M059J (cell line): ENCODE measurements at regions not wholly inside any gene's neighbourhood (a gene's known extent, or its start where the extent isn't known, plus 50 kb on each side); places are given as distances from the start of the nearest gene placed in this dataset.
A peak's percentile ranks its signal among the peaks of the same experiment; 100 is the strongest.

Source experiments
- DNase-seq: peaks from one replicate; pipeline ENCODE4 v3.0.0-alpha.2; 2012; ENCODE audit warnings: low read depth

GRCh38 chr10:109203646-109204353, 719.5 kb downstream of the XPNPEP1 start:
- DNase-seq, result no peak

- no peak for DNase-seq
Measured at GRCh38 chr10:109202111-109202510, 721.2 kb downstream of the XPNPEP1 start.

GRCh38 chr10:109200646-109201045, 722.7 kb downstream of the XPNPEP1 start:
- no peak for DNase-seq

- DNase-seq, result no peak
Measured at GRCh38 chr10:109191823-109192222, 731.5 kb downstream of the XPNPEP1 start.

GRCh38 chr10:109191341-109191740, 732.0 kb downstream of the XPNPEP1 start:
- no peak for DNase-seq

- DNase-seq, result no peak
Measured at GRCh38 chr10:109187677-109188076, 735.6 kb downstream of the XPNPEP1 start.

- peak; percentile 50 for DNase-seq
Measured at GRCh38 chr10:109183366-109183765, 739.9 kb downstream of the XPNPEP1 start.

- no peak for DNase-seq
Measured at GRCh38 chr10:109178591-109178990, 744.7 kb downstream of the XPNPEP1 start.

GRCh38 chr10:109174526-109174925, 748.8 kb downstream of the XPNPEP1 start:
- DNase-seq, result no peak

GRCh38 chr10:109173937-109174336, 749.4 kb downstream of the XPNPEP1 start:
- no peak for DNase-seq

- DNase-seq, result no peak
Measured at GRCh38 chr10:109173121-109173520, 750.2 kb downstream of the XPNPEP1 start.

- peak; percentile 22 for DNase-seq
Measured at GRCh38 chr10:109166935-109167334, 756.4 kb downstream of the XPNPEP1 start.

GRCh38 chr10:109159351-109159750, 764.0 kb downstream of the XPNPEP1 start:
- DNase-seq, result no peak

GRCh38 chr10:109156396-109156795, 766.9 kb downstream of the XPNPEP1 start:
- DNase-seq, result no peak

GRCh38 chr10:109149666-109150350, 773.5 kb downstream of the XPNPEP1 start:
- no peak for DNase-seq

GRCh38 chr10:109127363-109127762, 795.9 kb downstream of the XPNPEP1 start:
- DNase-seq, result no peak

GRCh38 chr10:109126541-109126940, 796.8 kb downstream of the XPNPEP1 start:
- no peak for DNase-seq

GRCh38 chr10:109126016-109126415, 797.3 kb downstream of the XPNPEP1 start:
- peak; percentile 12 for DNase-seq

- no peak for DNase-seq
Measured at GRCh38 chr10:109115179-109115578, 808.1 kb downstream of the XPNPEP1 start.

GRCh38 chr10:109114579-109114978, 808.7 kb downstream of the XPNPEP1 start:
- peak; percentile 22 for DNase-seq

- no peak for DNase-seq
Measured at GRCh38 chr10:109106604-109107003, 816.7 kb downstream of the XPNPEP1 start.

- no peak for DNase-seq
Measured at GRCh38 chr10:109105725-109106124, 817.6 kb downstream of the XPNPEP1 start.

- no peak for DNase-seq
Measured at GRCh38 chr10:109104806-109105205, 818.5 kb downstream of the XPNPEP1 start.
